Heart right ventricle (tissue), 16 donors: ENCODE measurements at regions not wholly inside any gene's neighbourhood (a gene's known extent, or its start where the extent isn't known, plus 50 kb on each side); places are given as distances from the start of the nearest gene placed in this dataset.

ENCODE experiments used
- ATAC-seq, 8 donors: fragments of 200-7000 bp; cut with Tn5 transposase; one replicate each; pipeline ENCODE4 v1.9.1; 2020; ENCODE audit warnings: mild to moderate bottlenecking in 8 of 8, moderate library complexity in 8 of 8, moderate number of reproducible peaks in 1 of 8
- DNase-seq, 2 donors: peaks; one replicate each; pipeline ENCODE4 v3.0.0-alpha.2; 2020
- H3K27ac ChIP-seq, 10 donors: fragments of 200-600 bp; sonication (generic) in 2 of 10; one replicate each; pipeline versions ENCODE4 v1.5.0 to v1.8.0; 2020 to 2022; ENCODE audit warnings: mild to moderate bottlenecking in 3 of 10
- H3K27me3 ChIP-seq, 7 donors: fragments of 200-600 bp; one replicate each; pipeline ENCODE4 v1.8.0; 2021 to 2022; ENCODE audit warnings: mild to moderate bottlenecking in 2 of 7
- H3K36me3 ChIP-seq, 9 donors: fragments of 200-600 bp; sonication (generic) in 1 of 9; one replicate each; pipeline versions ENCODE4 v1.5.0 to v1.8.0; 2020 to 2022; ENCODE audit warnings: mild to moderate bottlenecking in 2 of 9
- H3K4me1 ChIP-seq, 9 donors: fragments of 200-600 bp; sonication (generic) in 1 of 9; one replicate each; pipeline versions ENCODE4 v1.5.0 to v1.8.0; 2020 to 2022; ENCODE audit warnings: mild to moderate bottlenecking in 4 of 9
- H3K4me3 ChIP-seq, 10 donors: fragments of 200-600 bp; sonication (generic) in 2 of 10; one replicate each; pipeline versions ENCODE4 v1.5.0 to v1.8.0; 2020 to 2022; ENCODE audit warnings: mild to moderate bottlenecking in 7 of 10, moderate library complexity in 2 of 10
- H3K9me3 ChIP-seq, 11 donors: fragments of 200-600 bp in 10 of 11; sonication (generic) in 2 of 11; one replicate each; pipeline versions ENCODE4 v1.5.0 to v1.8.0; 2013 to 2022; ENCODE audit warnings: mild to moderate bottlenecking in 2 of 11, control low read depth in 1 of 11, moderate library complexity in 1 of 11
- WGBS, 2 donors: extraction: QIAGEN DNeasy Blood & Tissue Kit; methylation state at CpG; one replicate each; pipeline ENCODE4 v1.1.7; 2013; ENCODE audit warnings: inconsistent platforms in 1 of 2; 5-methylcytosine and 5-hydroxymethylcytosine counted together
- intact Hi-C, 10 donors: fragments of 100-400 bp; cut with DNase I; formaldehyde crosslinking; loops; one replicate each; pipeline versions ENCODE4 v1.11.1 to v1.14.2; 2022
- TF ChIP-seq, protein P1 (sequence below), 9 donors: fragments of 200-600 bp; sonication (generic) in 2 of 9; IDR thresholded peaks; one replicate each; pipeline versions ENCODE4 v1.5.0 to v1.8.0; 2021 to 2022; ENCODE audit warnings: antibody characterized with exemption in 9 of 9, mild to moderate bottlenecking in 5 of 9, moderate library complexity in 1 of 9
- donor health status: Arrhythmogenic right ventricular cardiomyopathy.
- donor health status: ischemic (EF 13 %, LVEDD 7.1; RV severe dilation, severe dysfunction).
- donor health status: healthy with polysubstance abuse.
- donor health status: DM: no; HTN: yes; CAD: no.
- donor health status: DM: no; HTN: no; CAD: no.
- donor health status: ischemic (EF 25% LVEDD 6.9; RV normal size, moderate dysfunction).
- donor health status: ischemic (EF 25% LVEDD 5.7; RV mildly dilated, moderate dysfunction).
- donor health status: healthy.
- donor health status: DM: yes; HTN: yes; CAD: no.
- donor health status: Ischemic cardiomyopathy.
- donor health status: ischemic (EF 35%, LVEDD 5.7; RV mildly dilated, moderate dysfunction).
- donor health status: nonischemic (EF 11% LVEDD 7.7; RV severe dilation, severe dysfunction).
- donor health status: DM: yes; HTN: yes; CAD: no.
- donor health status: PGD.
- donor health status: ischemic (EF 29% LVEDD 5.4; RV normal size, mild dysfunction).
- donor health status: nonischemic (EF 23%, LVEDD 6.1; RV moderate dilation, normal function).

DNA sequence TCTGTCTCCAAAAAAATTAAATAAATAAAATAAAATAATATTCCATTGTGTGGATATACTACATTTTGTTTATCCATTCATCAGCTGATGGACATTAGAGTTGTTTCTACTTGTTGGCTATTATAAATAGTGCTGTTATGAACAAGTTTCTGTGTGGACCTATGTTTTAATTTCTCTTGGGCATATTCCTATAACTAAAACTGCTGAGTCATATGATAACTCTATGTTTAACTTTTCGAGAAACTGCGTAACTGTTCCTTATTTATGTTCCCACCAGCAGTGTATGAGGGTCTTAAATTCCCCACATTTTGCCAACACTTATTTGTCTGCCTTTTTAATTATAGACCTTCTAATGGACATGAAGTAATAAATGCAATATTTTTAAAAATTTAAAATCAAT is 80.0 kb upstream of the XIST start:
- DNase-seq (no peak), ATAC-seq (no peak)
- peaks cover 0 to 35% (median 0%) of the 10 kb centered on the region in 7 donors for H3K27me3 ChIP-seq
- no peaks in the 10 kb centered on the region for H3K4me1 ChIP-seq
- no peaks in the 10 kb centered on the region for H3K36me3 ChIP-seq
- intact Hi-C loops = no loop called here
- TF ChIP-seq, protein P1, sequence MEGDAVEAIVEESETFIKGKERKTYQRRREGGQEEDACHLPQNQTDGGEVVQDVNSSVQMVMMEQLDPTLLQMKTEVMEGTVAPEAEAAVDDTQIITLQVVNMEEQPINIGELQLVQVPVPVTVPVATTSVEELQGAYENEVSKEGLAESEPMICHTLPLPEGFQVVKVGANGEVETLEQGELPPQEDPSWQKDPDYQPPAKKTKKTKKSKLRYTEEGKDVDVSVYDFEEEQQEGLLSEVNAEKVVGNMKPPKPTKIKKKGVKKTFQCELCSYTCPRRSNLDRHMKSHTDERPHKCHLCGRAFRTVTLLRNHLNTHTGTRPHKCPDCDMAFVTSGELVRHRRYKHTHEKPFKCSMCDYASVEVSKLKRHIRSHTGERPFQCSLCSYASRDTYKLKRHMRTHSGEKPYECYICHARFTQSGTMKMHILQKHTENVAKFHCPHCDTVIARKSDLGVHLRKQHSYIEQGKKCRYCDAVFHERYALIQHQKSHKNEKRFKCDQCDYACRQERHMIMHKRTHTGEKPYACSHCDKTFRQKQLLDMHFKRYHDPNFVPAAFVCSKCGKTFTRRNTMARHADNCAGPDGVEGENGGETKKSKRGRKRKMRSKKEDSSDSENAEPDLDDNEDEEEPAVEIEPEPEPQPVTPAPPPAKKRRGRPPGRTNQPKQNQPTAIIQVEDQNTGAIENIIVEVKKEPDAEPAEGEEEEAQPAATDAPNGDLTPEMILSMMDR (IDR thresholded peaks at IDR 0.05) = no peak
- H3K27ac ChIP-seq = no peak overlapping the region
- 89 to 94% methylated on average over 2 of the region's 2 CpGs for whole genome bisulfite sequencing, 2 donors
- no peak overlapping the region for H3K4me3 ChIP-seq
- H3K9me3 ChIP-seq = peaks cover 0 to 5% (median 0%) of the 10 kb centered on the region in 11 donors

DNA sequence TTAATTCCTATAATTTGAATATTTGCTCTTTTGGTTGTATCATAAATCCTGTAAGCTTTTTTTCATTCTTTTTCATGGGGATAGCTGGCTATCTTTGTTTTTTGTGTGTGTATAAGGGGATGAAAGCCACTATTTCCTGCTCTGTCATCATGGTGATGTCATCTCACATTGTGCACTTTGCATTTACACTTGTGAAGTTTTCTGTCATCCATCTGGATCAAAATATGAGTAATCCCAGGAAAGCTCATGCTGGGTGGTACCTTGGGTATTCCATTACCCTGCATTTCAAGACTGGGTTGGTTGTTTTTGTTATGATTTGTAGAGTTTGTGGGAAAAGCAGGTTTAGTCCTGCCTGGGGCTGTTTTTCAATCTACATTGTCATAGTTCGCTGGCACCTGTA is 77.8 kb upstream of the XIST start:
- WGBS, 2 donors = 93 to 95% methylated on average over 1 of the region's 1 CpG
- intact Hi-C loops = no loop called here

DNA sequence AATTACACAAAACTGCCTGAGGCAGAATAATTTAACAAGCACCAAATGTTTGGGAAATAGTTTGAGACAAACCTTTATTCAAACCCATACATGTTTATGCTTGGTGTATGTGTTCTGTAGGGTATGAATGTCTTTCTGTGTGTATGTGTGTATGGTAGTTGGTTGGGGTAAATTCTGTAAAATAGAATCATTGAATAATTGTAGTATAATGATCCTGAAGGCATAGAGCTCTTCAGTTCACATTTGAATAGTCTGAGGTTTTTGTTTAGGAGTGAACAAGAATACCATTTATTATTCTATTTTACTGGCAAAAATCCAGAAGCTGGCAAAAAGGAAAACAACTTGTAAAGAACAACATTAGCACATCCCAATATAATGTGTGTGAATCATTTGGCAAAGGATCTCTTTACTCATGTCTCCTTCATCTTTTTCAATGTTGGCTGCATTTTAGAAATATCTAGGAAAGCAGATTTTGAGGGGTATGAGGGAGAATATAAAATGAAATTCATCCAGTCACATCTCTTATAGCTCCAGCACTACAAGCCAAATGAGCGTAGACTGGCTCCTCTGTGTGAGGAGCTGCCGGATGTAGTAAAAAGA is 70.4 kb upstream of the XIST start:
- Histone ChIP-seq H3K4me3 (no peak overlapping the region), H3K27me3 (peaks cover 0 to 43% (median 0%) of the 10 kb centered on the region in 7 donors), H3K27ac (no peak overlapping the region), H3K9me3 (no peaks in the 10 kb centered on the region), H3K36me3 (no peaks in the 10 kb centered on the region), H3K4me1 (peaks cover 0 to under 1% (median 0%) of the 10 kb centered on the region in 9 donors)
- ATAC-seq (no peak), DNase-seq (no peak)
- intact Hi-C loops = no loop called here
- TF ChIP-seq, protein P1 (IDR thresholded peaks at IDR 0.05) = no peak
- WGBS, 2 donors = 80 to 92% methylated on average over 2 of the region's 2 CpGs

More for the DNA sequence above, 77.8 kb upstream of the XIST start:
- Histone ChIP-seq H3K4me1 (no peaks in the 10 kb centered on the region), H3K27me3 (peaks cover 0 to 50% (median 0%) of the 10 kb centered on the region in 7 donors), H3K9me3 (peaks cover 0 to 5% (median 0%) of the 10 kb centered on the region in 11 donors), H3K36me3 (no peaks in the 10 kb centered on the region), H3K27ac (no peak overlapping the region), H3K4me3 (no peak overlapping the region)
- no peak for ATAC-seq
- TF ChIP-seq, protein P1 (IDR thresholded peaks at IDR 0.05) = no peak
- DNase-seq = no peak

DNA sequence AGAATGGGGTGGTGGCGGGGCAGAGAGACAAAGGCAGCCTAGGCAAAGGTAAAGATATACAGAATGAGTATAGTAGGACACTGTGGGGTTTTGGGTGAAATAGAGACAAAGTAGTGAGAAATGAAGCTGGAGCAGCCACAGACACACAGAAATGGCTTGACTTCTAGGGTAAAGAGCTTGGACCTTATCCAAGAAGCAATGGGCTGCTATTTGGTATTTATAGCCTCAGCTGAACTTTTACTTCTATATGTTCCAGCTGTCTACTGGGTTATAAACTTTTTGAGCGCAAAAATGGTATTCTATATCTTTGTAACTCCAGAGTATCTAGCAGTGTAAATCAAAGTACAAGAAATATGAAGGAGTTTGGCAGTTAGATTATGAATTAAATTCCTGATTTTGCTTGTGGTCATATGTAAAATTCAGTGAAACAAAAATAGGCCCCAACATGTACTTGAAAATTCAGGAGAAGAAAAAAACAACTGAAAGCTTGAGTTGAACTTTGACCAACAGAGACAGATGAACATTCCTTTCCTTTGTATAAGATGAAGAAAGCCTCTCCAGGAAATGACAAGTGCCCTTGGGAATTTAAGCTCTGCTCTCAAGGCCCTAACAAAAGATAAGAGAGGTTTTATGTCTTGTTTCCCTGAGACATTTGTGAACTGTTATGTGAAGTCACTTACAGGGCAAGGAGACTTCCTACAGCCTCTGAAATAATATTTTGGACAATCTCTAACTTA is 64.6 kb upstream of the XIST start:
- DNase-seq = no peak
- Histone ChIP-seq H3K4me3 (no peak overlapping the region), H3K4me1 (peaks cover 0 to 8% (median 0%) of the 10 kb centered on the region in 9 donors), H3K27me3 (peaks cover 0 to 21% (median 0%) of the 10 kb centered on the region in 7 donors), H3K27ac (peak overlapping the region in 2 of 10 donors; percentile 15 to 37), H3K9me3 (no peaks in the 10 kb centered on the region), H3K36me3 (no peaks in the 10 kb centered on the region)
- TF ChIP-seq, protein P1 (IDR thresholded peaks at IDR 0.05) = no peak
- no peak for ATAC-seq
- 68 to 87% methylated on average over 2 of the region's 2 CpGs for WGBS, 2 donors
- intact Hi-C loops = no loop called here
